Chondrocyte (in vitro differentiated cells): ENCODE measurements at regions not wholly inside any gene's neighbourhood (a gene's known extent, or its start where the extent isn't known, plus 50 kb on each side); places are given as distances from the start of the nearest gene placed in this dataset.

Experiments used
- DNase-seq: peaks from one replicate; pipeline ENCODE4 v3.0.0; 2021; ENCODE audit warnings: mixed read lengths, low spot score
- H3K27ac Mint-ChIP-seq: one replicate; pipeline ENCODE4 v1.8.0; 2021; ENCODE audit warnings: mild to moderate bottlenecking, moderate library complexity, mixed read lengths; ENCODE audit not compliant: unreplicated experiment
- H3K27me3 Mint-ChIP-seq: 2 replicates; pipeline ENCODE4 v1.8.0; 2021; ENCODE audit warnings: low read depth, mixed read lengths
- H3K36me3 Mint-ChIP-seq: 2 replicates; pipeline ENCODE4 v1.8.0; 2021; ENCODE audit warnings: low read depth, mixed read lengths
- H3K4me1 Mint-ChIP-seq: 2 replicates; pipeline ENCODE4 v1.8.0; 2021; ENCODE audit warnings: low read depth, mild to moderate bottlenecking, mixed read lengths
- H3K4me3 Mint-ChIP-seq: one replicate; pipeline ENCODE4 v1.8.0; 2021; ENCODE audit warnings: mild to moderate bottlenecking, moderate library complexity, mixed read lengths; ENCODE audit not compliant: unreplicated experiment
- H3K9me3 Mint-ChIP-seq: 2 replicates; pipeline ENCODE4 v1.8.0; 2021; ENCODE audit warnings: low read depth, mixed read lengths
- CTCF ChIP-seq: fragments of 200-600 bp; sonication (generic); IDR thresholded peaks from 2 replicates; pipeline ENCODE4 v1.5.0; 2021; ENCODE audit warnings: antibody characterized with exemption, mild to moderate bottlenecking, moderate library complexity

- H3K27me3 Mint-ChIP-seq = no peaks in the 10 kb centered on the region
- no peaks in the 10 kb centered on the region for H3K9me3 Mint-ChIP-seq
- no peak for DNase-seq
- TF ChIP-seq CTCF = no peak
- no peak overlapping the region for H3K4me3 Mint-ChIP-seq
- H3K27ac Mint-ChIP-seq = no peak overlapping the region
- H3K4me1 Mint-ChIP-seq = no peaks in the 10 kb centered on the region
- H3K36me3 Mint-ChIP-seq = no peaks in the 10 kb centered on the region
Observed at GRCh38 chr22:48546653-48547424, 1280.8 kb downstream of the BRD1 start.

DNA sequence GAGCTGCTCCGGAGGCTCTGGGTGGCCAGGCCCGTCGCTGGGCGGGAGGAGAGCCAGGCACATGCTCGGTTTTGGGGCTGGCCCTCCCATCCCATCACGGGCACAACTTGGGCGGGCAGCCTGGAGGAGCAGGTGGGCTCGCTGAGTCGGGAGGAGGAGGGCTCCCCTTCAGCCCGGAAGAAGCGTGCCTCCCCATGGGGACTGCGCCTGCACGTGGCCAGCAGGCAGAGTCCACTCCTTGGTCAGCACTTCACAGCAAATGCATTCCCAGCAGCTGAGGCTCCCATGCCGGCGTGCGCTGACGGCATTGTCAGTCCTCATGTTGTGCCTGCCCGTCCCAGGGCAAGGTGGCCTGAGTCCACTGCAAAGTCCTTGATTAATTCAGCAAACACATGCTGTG lies 1281.7 kb downstream of the BRD1 start:
- Mint-ChIP-seq H3K4me3 (no peak overlapping the region), H3K36me3 (no peaks in the 10 kb centered on the region), H3K4me1 (no peaks in the 10 kb centered on the region), H3K9me3 (no peaks in the 10 kb centered on the region), H3K27me3 (no peaks in the 10 kb centered on the region), H3K27ac (no peak overlapping the region)
- no peak for DNase-seq
- no peak for TF ChIP-seq CTCF

DNA sequence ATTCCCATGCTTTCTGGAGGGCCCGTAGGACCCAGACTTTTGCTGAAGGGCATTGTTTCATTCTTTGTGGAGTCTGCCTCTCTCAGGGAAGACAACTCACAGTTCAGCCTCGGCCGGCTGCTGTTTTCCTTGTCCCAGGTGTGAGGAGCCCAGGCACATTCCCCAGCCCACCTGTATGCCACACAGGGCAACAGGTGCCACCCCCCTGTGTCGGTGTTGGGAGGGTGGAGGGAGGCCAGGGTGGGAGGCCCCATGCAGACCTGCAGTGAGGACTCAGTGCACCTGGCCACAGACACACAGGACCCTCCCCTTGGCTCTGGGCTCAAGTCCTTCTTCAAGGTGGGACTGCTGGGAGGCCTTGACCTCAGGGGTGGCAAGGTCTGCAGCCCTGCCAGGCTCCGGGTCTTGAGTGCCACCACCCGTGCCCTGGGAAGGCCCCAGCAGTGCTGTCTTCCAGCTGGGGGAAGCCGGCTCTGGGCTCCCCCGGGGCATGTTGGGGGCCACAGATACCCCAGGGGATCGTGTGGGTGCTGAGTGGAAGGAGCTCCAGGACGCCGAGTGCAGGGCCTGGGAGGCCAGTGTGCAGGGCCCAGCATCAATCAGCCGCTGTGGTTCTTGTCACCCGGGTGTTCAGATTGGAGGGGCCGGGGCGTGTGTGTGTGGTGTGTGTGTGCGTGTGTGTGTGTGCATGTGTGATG lies 1286.1 kb downstream of the BRD1 start:
- H3K4me1 Mint-ChIP-seq = peaks cover 1% of the 10 kb centered on the region
- H3K9me3 Mint-ChIP-seq = no peaks in the 10 kb centered on the region
- no peak overlapping the region for H3K27ac Mint-ChIP-seq
- DNase-seq = no peak
- no peak for TF ChIP-seq CTCF
- H3K36me3 Mint-ChIP-seq = no peaks in the 10 kb centered on the region
- H3K27me3 Mint-ChIP-seq = no peaks in the 10 kb centered on the region
- H3K4me3 Mint-ChIP-seq = no peak overlapping the region

DNA sequence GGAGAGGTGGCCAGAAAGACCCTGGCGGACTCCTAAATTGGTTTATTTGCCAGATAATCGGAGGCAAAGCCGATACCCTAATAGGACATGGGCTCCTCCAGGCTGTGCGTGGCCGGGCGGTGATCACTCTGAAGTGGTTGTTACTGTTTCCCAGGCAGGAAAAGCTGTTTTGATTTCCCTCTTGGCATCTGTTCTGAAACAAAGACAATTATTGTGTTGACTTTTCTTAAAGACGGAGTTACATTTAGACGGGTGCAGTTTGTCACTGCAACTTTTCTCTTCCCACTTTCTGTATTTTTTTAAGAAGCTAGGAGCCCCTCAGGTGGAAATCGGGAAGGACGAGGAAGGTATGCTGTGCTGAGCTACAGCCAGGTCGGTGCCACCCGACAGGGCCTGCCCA lies 1288.4 kb downstream of the BRD1 start:
- DNase-seq = no peak
- H3K4me1 Mint-ChIP-seq = peaks cover 8% of the 10 kb centered on the region
- no peaks in the 10 kb centered on the region for H3K9me3 Mint-ChIP-seq
- no peak overlapping the region for H3K4me3 Mint-ChIP-seq
- H3K27me3 Mint-ChIP-seq = no peaks in the 10 kb centered on the region
- no peaks in the 10 kb centered on the region for H3K36me3 Mint-ChIP-seq
- no peak for TF ChIP-seq CTCF
- no peak overlapping the region for H3K27ac Mint-ChIP-seq

- no peak overlapping the region for H3K27ac Mint-ChIP-seq
Observed at GRCh38 chr22:48538291-48538820, 1289.3 kb downstream of the BRD1 start.

More at GRCh38 chr22:48538291-48538820, 1289.3 kb downstream of the BRD1 start:
- no peaks in the 10 kb centered on the region for H3K36me3 Mint-ChIP-seq
- H3K9me3 Mint-ChIP-seq = no peaks in the 10 kb centered on the region
- DNase-seq = no peak
- TF ChIP-seq CTCF = no peak
- H3K4me1 Mint-ChIP-seq = peaks cover 8% of the 10 kb centered on the region
- H3K4me3 Mint-ChIP-seq = no peak overlapping the region
- H3K27me3 Mint-ChIP-seq = no peaks in the 10 kb centered on the region
